C4-2B (cell line): ENCODE measurements at regions not wholly inside any gene's neighbourhood (a gene's known extent, or its start where the extent isn't known, plus 50 kb on each side); places are given as distances from the start of the nearest gene placed in this dataset.

Source experiments
- ZFX ChIP-seq: fragments of 450-650 bp; IDR thresholded peaks from 2 replicates; pipeline ENCODE4 v1.6.1; 2017
- TF ChIP-seq, protein P1 (sequence below): fragments of 450-650 bp; conservative IDR thresholded peaks from 2 replicates; pipeline ENCODE4 v1.5.1; 2017; ENCODE audit warnings: mild to moderate bottlenecking

- TF ChIP-seq, protein P1, sequence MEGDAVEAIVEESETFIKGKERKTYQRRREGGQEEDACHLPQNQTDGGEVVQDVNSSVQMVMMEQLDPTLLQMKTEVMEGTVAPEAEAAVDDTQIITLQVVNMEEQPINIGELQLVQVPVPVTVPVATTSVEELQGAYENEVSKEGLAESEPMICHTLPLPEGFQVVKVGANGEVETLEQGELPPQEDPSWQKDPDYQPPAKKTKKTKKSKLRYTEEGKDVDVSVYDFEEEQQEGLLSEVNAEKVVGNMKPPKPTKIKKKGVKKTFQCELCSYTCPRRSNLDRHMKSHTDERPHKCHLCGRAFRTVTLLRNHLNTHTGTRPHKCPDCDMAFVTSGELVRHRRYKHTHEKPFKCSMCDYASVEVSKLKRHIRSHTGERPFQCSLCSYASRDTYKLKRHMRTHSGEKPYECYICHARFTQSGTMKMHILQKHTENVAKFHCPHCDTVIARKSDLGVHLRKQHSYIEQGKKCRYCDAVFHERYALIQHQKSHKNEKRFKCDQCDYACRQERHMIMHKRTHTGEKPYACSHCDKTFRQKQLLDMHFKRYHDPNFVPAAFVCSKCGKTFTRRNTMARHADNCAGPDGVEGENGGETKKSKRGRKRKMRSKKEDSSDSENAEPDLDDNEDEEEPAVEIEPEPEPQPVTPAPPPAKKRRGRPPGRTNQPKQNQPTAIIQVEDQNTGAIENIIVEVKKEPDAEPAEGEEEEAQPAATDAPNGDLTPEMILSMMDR: no peak
- no peak for TF ChIP-seq ZFX
Observed at GRCh38 chr9:115285836-115286235, 167.9 kb upstream of the TNC start.
